ENCODE measurements at regions not wholly inside any gene's neighbourhood (a gene's known extent, or its start where the extent isn't known, plus 50 kb on each side); places are given as distances from the start of the nearest gene placed in this dataset.

DNA sequence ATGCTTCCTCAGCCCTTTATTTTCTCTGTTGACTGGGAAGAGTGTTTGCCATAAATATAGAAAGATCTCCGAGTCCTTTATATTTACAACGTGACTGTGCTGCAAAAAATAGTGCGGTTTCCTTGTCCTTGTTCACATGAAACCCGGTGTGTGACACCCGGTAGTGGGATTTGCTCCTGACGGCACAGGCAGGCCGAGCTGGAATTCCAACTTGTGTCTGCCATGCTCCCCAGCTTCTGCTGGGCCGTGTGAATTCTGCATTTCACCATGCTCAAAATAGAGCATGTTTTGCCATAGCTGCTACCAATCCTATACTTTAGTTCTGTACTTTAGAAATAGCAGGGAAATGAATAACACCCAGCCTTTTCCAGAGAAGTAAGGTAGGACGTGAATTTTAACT, 60.3 kb upstream of the PDE10A start:
- no peak for TF ChIP-seq CTCF (conservative IDR thresholded peaks at IDR 0.05; ENCODE audit: low read length)
- no peak for TF ChIP-seq EZH2phosphoT487 (IDR thresholded peaks at IDR 0.05; ENCODE audit: borderline replicate concordance)
